ENCODE measurements at regions not wholly inside any gene's neighbourhood (a gene's known extent, or its start where the extent isn't known, plus 50 kb on each side); places are given as distances from the start of the nearest gene placed in this dataset.

GRCh38 chr2:39534095-39534711 is 97.1 kb upstream of the MAP4K3 start (continued):
- TF ChIP-seq ZNF687 (IDR thresholded peaks at IDR 0.05), result no peak
- TF ChIP-seq POLR2A (IDR thresholded peaks at IDR 0.05; ENCODE audit: low read depth, low read length), result no peak
- TF ChIP-seq POLR2AphosphoS5 (IDR thresholded peaks at IDR 0.05; ENCODE audit: low read length), result no peak
- TF ChIP-seq ASH2L (IDR thresholded peaks at IDR 0.05; ENCODE audit: borderline replicate concordance, low read depth), result no peak
- TF ChIP-seq STAT1 (conservative IDR thresholded peaks at IDR 0.05), result no peak
- TF ChIP-seq WRNIP1 (IDR thresholded peaks at IDR 0.05; ENCODE audit: borderline replicate concordance, low read depth, low read length), result no peak
- no peak for TF ChIP-seq EZH2 (IDR thresholded peaks at IDR 0.05; ENCODE audit: borderline replicate concordance, control insufficient read depth, low read depth, low read length)
- no peak for TF ChIP-seq NR2C2 (IDR thresholded peaks at IDR 0.05; ENCODE audit: borderline replicate concordance, control insufficient read depth, insufficient read length, low read depth)
- no peak for TF ChIP-seq KAT2A (conservative IDR thresholded peaks at IDR 0.05; ENCODE audit: control insufficient read depth, low read depth, low read length)

- Histone ChIP-seq H3K4me1 (ENCODE audit: control insufficient read depth, insufficient read depth, low read length) (no peaks in the 10 kb centered on the region; the same call in 1 of the 2 replicates), H2AFZ (ENCODE audit: control insufficient read depth, low read depth, low read length) (no peak overlapping the region), H3K4me2 (ENCODE audit: control insufficient read depth, insufficient read depth) (no peak overlapping the region), H4K20me1 (ENCODE audit: control insufficient read depth, insufficient read depth) (no peaks in the 10 kb centered on the region), H3K4me3 (no peak overlapping the region), H3K79me2 (ENCODE audit: control insufficient read depth, insufficient read depth, low read length) (no peaks in the 10 kb centered on the region), H3K36me3 (ENCODE audit: control insufficient read depth in 2 of 2, insufficient read depth in 2 of 2, low read length in 1 of 2) (no peaks in the 10 kb centered on the region), H3K9ac (ENCODE audit: control insufficient read depth, insufficient read depth, low read length) (no peak overlapping the region), H3K27ac (ENCODE audit: control insufficient read depth, insufficient read depth) (no peak overlapping the region), H3K27me3 (replicated peaks in 1 of 2; ENCODE audit: control insufficient read depth in 2 of 2, insufficient read depth in 2 of 2, low read length in 1 of 2) (peaks cover 0 to 2% of the 10 kb centered on the region in 2 experiments; a peak in 3 of 4 replicates), H3K9me3 (replicated peaks; ENCODE audit: control insufficient read depth, insufficient read depth, low read length) (no peaks in the 10 kb centered on the region; the same call in 2 of the 3 replicates)
- ATAC-seq (no peak), DNase-seq (ENCODE audit: low read depth, low spot score) (no peak), FAIRE-seq (no peak)
- intact Hi-C loops (cut with micrococcal nuclease; ENCODE audit: unreplicated experiment), result no loop called here
- 56% methylated on average over 7 of the region's 7 CpGs for WGBS (ENCODE audit: insufficient coverage, insufficient replicate concordance, low lambda C conversion rate, missing lambda C conversion rate)
- ChIA-PET RAD21 (ENCODE audit: unreplicated experiment) (no interaction called here), CTCF (no interaction called here), POLR2A (no interaction called here), SMC1A (ENCODE audit: uncharacterized antibody, unreplicated experiment) (no interaction called here)
- BruUV-seq (replicated peaks), result no TSS peak
- in situ Hi-C loops (cut with MboI), result no loop called here
- TF ChIP-seq PBX3 (IDR thresholded peaks at IDR 0.05; ENCODE audit: insufficient replicate concordance, low read depth, low read length), result no peak
- no peak for TF ChIP-seq MEF2B (IDR thresholded peaks at IDR 0.05; ENCODE audit: partially characterized antibody, poor library complexity, severe bottlenecking)
- TF ChIP-seq STAT3 (IDR thresholded peaks at IDR 0.05; ENCODE audit: low read depth, low read length), result no peak
- TF ChIP-seq MYC (IDR thresholded peaks at IDR 0.05; ENCODE audit: insufficient read depth, insufficient read length, insufficient replicate concordance, low read length, severe bottlenecking), result no peak
These were observed 98.6 kb upstream of the MAP4K3 start for GRCh38 chr2:39535636-39536185.
